Karpas-422 (cell line): ENCODE measurements at regions not wholly inside any gene's neighbourhood (a gene's known extent, or its start where the extent isn't known, plus 50 kb on each side); places are given as distances from the start of the nearest gene placed in this dataset.
A peak's percentile ranks its signal among the peaks of the same experiment; 100 is the strongest.

Experiments used
- DNase-seq: peaks from one replicate; pipeline ENCODE4 v3.0.0-alpha.2; 2015
- H2AFZ ChIP-seq: fragments of 200-600 bp; sonication (generic); 2 replicates; pipeline ENCODE4 v1.6.1; 2014; ENCODE audit warnings: antibody characterized with exemption, low read length, mixed read lengths
- H3K27ac ChIP-seq: fragments of 200-600 bp; sonication (generic); 2 replicates; pipeline ENCODE4 v1.5.1; 2014; ENCODE audit warnings: mild to moderate bottlenecking, low read length, moderate library complexity
- H3K27me3 ChIP-seq: fragments of 200-600 bp; sonication (generic); 2 replicates; pipeline ENCODE4 v1.6.1; 2014; ENCODE audit warnings: low read length, mixed read lengths
- H3K36me3 ChIP-seq: fragments of 200-600 bp; sonication (generic); 2 replicates; pipeline ENCODE4 v1.6.1; 2014; ENCODE audit warnings: low read length, mixed read lengths; ENCODE audit not compliant: insufficient read depth
- H3K4me1 ChIP-seq: fragments of 200-600 bp; sonication (generic); 2 replicates; pipeline ENCODE4 v1.6.1; 2014; ENCODE audit warnings: mild to moderate bottlenecking, low read length, mixed read lengths
- H3K4me2 ChIP-seq: fragments of 200-600 bp; sonication (generic); 2 replicates; pipeline ENCODE4 v1.6.1; 2014; ENCODE audit warnings: low read length, low read depth, mild to moderate bottlenecking; ENCODE audit not compliant: poor library complexity, severe bottlenecking
- H3K4me3 ChIP-seq: fragments of 200-600 bp; sonication (generic); 2 replicates; pipeline ENCODE4 v1.5.1; 2014; ENCODE audit warnings: mild to moderate bottlenecking, antibody characterized with exemption, low read length, mixed read lengths
- H3K79me2 ChIP-seq: fragments of 200-600 bp; sonication (generic); 2 replicates; pipeline ENCODE4 v1.6.1; 2014; ENCODE audit warnings: mild to moderate bottlenecking, low read length, mixed read lengths
- H3K9ac ChIP-seq: fragments of 200-600 bp; sonication (generic); 2 replicates; pipeline ENCODE4 v1.6.0; 2014; ENCODE audit warnings: low read length
- H3K9me2 ChIP-seq: fragments of 200-600 bp; sonication (generic), shearing (Covaris generic); replicated peaks from 2 replicates; pipeline ENCODE4 v1.6.0; 2014; ENCODE audit warnings: mild to moderate bottlenecking, low read length, moderate library complexity; ENCODE audit not compliant: insufficient read depth
- H3K9me3 ChIP-seq: fragments of 300-700, 200-600 bp; sonication (generic); 2 replicates; pipeline ENCODE4 v1.6.1; 2014; ENCODE audit warnings: low read length, mixed read lengths
- H4K20me1 ChIP-seq: fragments of 200-600 bp; sonication (generic); 2 replicates; pipeline ENCODE4 v1.6.1; 2014; ENCODE audit warnings: mild to moderate bottlenecking, antibody characterized with exemption, low read length, low read depth; ENCODE audit not compliant: insufficient read depth

DNA sequence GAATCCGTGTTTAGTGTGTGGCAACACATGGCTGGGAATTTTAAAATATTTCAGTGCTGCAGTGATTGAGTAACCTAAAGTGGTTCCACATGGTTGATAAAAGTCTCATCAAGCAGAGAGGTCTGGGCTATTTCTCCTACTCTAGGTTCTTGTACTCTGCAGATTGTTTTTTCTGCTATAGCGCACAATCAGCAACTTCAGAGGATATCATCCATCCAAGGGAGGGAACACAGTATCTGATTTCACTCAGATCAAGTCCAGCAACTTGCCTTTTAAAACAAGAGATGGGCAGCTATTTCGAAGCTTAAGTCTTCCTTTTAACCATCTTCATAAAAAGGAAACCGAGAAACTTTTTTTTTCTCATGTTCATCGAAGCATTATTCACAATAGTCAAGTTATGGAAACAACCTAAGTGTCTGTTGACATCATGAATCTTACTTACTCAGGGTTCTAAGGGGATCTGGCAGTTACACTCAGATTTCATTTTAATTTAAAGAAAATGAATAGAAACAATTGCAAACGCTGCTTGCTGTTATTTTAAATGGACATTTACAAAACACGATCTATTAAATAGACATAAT lies 172.7 kb upstream of the TRIB2 start:
- no peak for DNase-seq
- H3K9me2 ChIP-seq, result no peaks in the 10 kb centered on the region
- no peak overlapping the region for H3K27ac ChIP-seq
- H3K4me1 ChIP-seq, result no peaks in the 10 kb centered on the region
- H3K9ac ChIP-seq, result no peak overlapping the region
- H2AFZ ChIP-seq, result no peak overlapping the region
- H3K4me2 ChIP-seq, result no peak overlapping the region
- H3K79me2 ChIP-seq, result no peaks in the 10 kb centered on the region
- H3K4me3 ChIP-seq, result no peak overlapping the region
- H4K20me1 ChIP-seq, result no peaks in the 10 kb centered on the region
- H3K27me3 ChIP-seq, result no peaks in the 10 kb centered on the region
- no peaks in the 10 kb centered on the region for H3K9me3 ChIP-seq
- H3K36me3 ChIP-seq, result no peaks in the 10 kb centered on the region

DNA sequence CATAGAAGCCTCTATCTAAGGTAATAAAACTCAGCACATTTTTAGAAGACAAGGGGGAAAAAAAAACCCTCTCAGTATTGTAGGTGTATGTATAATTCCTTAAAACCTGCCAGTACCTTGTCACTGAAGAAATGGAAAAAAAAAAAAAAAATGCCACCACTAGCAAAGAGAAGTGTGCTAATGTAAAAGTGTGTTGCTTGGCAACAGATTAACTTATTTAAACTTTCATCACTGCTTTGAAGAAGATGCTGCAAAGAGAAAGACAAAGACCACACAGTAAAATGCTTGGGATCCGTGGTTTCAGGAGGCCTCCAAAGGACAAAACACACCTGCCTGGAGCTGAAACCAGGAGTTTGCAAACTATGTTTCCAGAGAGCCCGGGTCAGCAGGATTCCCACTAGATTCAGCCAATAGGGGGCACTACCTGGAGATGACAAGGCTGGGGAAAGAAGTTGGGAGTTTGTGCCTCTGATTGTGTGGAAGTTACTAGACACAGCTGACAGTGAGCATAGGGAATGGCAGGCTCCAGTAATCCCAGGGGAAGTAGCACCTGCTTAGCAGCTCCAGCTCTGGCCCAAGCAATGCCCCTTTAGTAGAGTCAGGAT lies 169.1 kb upstream of the TRIB2 start:
- no peaks in the 10 kb centered on the region for H3K79me2 ChIP-seq
- no peaks in the 10 kb centered on the region for H3K9me3 ChIP-seq
- no peak overlapping the region for H2AFZ ChIP-seq
- no peak overlapping the region for H3K4me3 ChIP-seq
- no peaks in the 10 kb centered on the region for H3K9me2 ChIP-seq
- peaks cover 6% of the 10 kb centered on the region for H3K4me1 ChIP-seq
- no peaks in the 10 kb centered on the region for H3K27me3 ChIP-seq
- no peak overlapping the region for H3K27ac ChIP-seq
- no peaks in the 10 kb centered on the region for H4K20me1 ChIP-seq
- no peak overlapping the region for H3K9ac ChIP-seq
- no peak overlapping the region for H3K4me2 ChIP-seq
- DNase-seq, result no peak
- no peaks in the 10 kb centered on the region for H3K36me3 ChIP-seq

GRCh38 chr2:12548906-12549305 lies 167.8 kb upstream of the TRIB2 start:
- Histone ChIP-seq H3K4me1 (peaks cover 6% of the 10 kb centered on the region), H3K36me3 (no peaks in the 10 kb centered on the region), H3K79me2 (no peaks in the 10 kb centered on the region), H3K4me3 (no peak overlapping the region), H3K9me3 (no peaks in the 10 kb centered on the region), H3K27me3 (no peaks in the 10 kb centered on the region), H3K9me2 (no peaks in the 10 kb centered on the region), H3K4me2 (no peak overlapping the region), H2AFZ (no peak overlapping the region), H4K20me1 (no peaks in the 10 kb centered on the region), H3K27ac (no peak overlapping the region), H3K9ac (no peak overlapping the region)
- DNase-seq, result no peak

DNA sequence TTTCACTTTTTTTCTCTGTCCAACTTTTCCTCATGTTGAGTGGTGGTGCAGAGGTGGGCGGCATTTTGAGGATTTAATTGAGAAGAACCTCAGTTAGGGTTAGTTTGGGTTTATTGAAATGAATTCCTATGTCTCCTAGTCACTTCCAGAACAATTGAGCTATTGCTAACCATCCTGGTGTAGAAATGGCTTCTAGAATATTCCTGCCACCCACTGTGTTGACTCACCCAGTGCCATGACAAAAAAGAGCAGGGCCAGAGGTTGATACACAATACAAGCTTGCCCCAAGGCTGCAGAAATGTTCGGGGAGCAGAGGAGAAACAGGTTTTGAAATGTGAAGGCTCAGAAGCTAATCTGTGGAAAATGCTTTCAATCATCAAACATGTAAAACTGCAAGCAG lies 167.1 kb upstream of the TRIB2 start:
- Histone ChIP-seq H3K27me3 (no peaks in the 10 kb centered on the region), H3K9ac (no peak overlapping the region), H3K9me2 (no peaks in the 10 kb centered on the region), H3K27ac (no peak overlapping the region), H4K20me1 (no peaks in the 10 kb centered on the region), H3K4me3 (no peak overlapping the region), H3K79me2 (no peaks in the 10 kb centered on the region), H2AFZ (no peak overlapping the region), H3K4me1 (peaks cover 6% of the 10 kb centered on the region), H3K4me2 (no peak overlapping the region), H3K36me3 (no peaks in the 10 kb centered on the region), H3K9me3 (no peaks in the 10 kb centered on the region)
- no peak for DNase-seq

DNA sequence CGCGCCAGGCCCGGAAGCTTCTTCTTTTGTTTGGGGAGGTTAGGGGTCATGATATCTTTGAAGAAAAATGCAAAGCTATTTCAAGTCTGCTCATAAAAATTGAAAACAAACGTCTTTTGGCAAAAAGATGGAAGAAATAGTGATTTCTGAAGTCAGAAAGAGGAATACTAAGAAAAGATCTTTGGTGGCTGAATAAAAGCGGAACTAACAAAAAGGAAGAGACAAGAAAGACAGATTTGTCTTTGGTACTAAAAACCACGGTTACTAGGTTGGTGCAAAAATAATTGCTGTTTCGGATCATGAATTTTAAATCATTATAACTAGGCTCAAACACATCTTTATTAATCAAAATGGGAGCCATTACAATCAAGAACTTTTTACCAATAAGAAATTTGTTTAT lies 164.6 kb upstream of the TRIB2 start:
- Histone ChIP-seq H2AFZ (peak overlapping the region; percentile 54; the same call in 1 of the 2 replicates), H3K27me3 (no peaks in the 10 kb centered on the region), H3K4me3 (no peak overlapping the region), H3K27ac (no peak overlapping the region), H3K36me3 (no peaks in the 10 kb centered on the region), H4K20me1 (no peaks in the 10 kb centered on the region), H3K79me2 (no peaks in the 10 kb centered on the region), H3K9me2 (no peaks in the 10 kb centered on the region), H3K9me3 (no peaks in the 10 kb centered on the region), H3K9ac (no peak overlapping the region), H3K4me1 (peaks cover 6% of the 10 kb centered on the region), H3K4me2 (peak overlapping the region; percentile 44)
- DNase-seq, result peak; percentile 53

DNA sequence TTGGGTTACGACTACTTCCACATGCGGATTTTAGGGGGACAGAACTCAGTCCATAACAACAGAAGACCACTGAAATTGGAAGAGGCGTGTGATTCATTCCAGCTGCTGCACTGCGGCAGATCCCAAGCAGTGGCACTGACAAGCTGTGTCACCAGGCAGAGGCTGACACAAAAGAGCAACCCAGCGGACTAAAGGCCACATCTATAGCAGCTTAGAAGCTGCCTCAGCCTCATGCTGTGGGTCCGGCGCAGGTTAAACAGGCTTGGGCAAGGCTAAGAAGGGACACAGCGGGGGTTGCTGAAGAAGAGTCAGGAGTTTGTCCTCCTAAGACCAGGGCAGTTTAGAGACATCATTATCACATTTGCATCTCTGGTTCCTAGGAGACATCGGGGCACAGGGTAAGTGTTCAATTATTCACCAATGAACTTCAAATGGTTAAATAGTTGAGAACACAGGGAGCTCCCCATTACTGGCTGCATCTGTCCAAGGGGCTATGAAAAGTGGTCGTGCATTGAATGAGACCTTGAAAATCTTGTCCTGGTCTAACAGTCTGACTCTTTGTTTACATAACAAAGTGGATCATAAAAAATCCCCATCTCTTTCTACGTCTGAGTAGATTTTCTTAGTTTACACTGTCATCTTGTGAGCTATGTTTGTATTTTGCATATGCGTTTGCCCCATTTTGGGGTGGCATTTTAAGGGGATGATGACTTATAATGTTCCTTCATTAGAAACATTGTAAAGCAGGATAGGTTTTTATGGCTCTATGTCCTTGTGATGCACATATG lies 162.3 kb upstream of the TRIB2 start:
- Histone ChIP-seq H3K9me3 (no peaks in the 10 kb centered on the region), H3K4me1 (peaks cover 6% of the 10 kb centered on the region), H3K4me2 (no peak overlapping the region), H3K9me2 (no peaks in the 10 kb centered on the region), H3K27me3 (0 out of 2 replicates have a peak, but pooled peaks cover 2% of the 10 kb centered on the region), H3K36me3 (no peaks in the 10 kb centered on the region), H3K9ac (no peak overlapping the region), H2AFZ (no peak overlapping the region), H4K20me1 (no peaks in the 10 kb centered on the region), H3K79me2 (no peaks in the 10 kb centered on the region), H3K27ac (no peak overlapping the region), H3K4me3 (no peak overlapping the region)
- DNase-seq, result no peak

GRCh38 chr2:12555012-12555645 lies 161.6 kb upstream of the TRIB2 start:
- 0 out of 2 replicates have a peak, but pooled peaks cover 2% of the 10 kb centered on the region for H3K27me3 ChIP-seq
- no peaks in the 10 kb centered on the region for H4K20me1 ChIP-seq
- no peaks in the 10 kb centered on the region for H3K9me3 ChIP-seq
- H2AFZ ChIP-seq, result no peak overlapping the region
- H3K4me2 ChIP-seq, result no peak overlapping the region
- H3K27ac ChIP-seq, result no peak overlapping the region
- H3K9me2 ChIP-seq, result no peaks in the 10 kb centered on the region
- H3K79me2 ChIP-seq, result no peaks in the 10 kb centered on the region
- DNase-seq, result no peak
- no peak overlapping the region for H3K4me3 ChIP-seq
- no peaks in the 10 kb centered on the region for H3K36me3 ChIP-seq
- H3K4me1 ChIP-seq, result peaks cover 6% of the 10 kb centered on the region
- H3K9ac ChIP-seq, result no peak overlapping the region

DNA sequence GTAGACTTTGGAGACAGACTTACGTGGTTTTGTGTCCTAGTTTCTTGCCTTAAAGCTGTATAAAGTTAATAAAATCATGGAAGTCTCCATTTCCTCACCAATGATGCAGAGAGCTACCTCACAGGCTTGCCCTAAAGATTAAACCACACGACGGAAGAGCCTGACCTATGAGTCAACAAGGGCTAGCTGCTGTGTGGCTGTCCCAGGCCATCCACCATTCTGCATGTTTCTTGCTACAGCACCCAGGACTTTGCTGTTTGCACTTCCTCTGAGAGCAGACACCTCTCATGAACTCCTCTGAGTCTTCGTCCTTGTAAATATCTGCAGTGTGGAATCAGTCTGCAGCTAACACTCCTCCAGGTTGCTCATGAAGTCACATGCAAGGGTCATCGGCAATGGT lies 160.0 kb upstream of the TRIB2 start:
- Histone ChIP-seq H3K9ac (no peak overlapping the region), H4K20me1 (no peaks in the 10 kb centered on the region), H3K79me2 (no peaks in the 10 kb centered on the region), H3K27ac (no peak overlapping the region), H3K36me3 (no peaks in the 10 kb centered on the region), H3K4me3 (no peak overlapping the region), H2AFZ (no peak overlapping the region), H3K4me2 (no peak overlapping the region), H3K9me2 (no peaks in the 10 kb centered on the region), H3K9me3 (no peaks in the 10 kb centered on the region), H3K27me3 (0 out of 2 replicates have a peak, but pooled peaks cover 2% of the 10 kb centered on the region), H3K4me1 (peaks cover 13% of the 10 kb centered on the region)
- DNase-seq, result no peak
